Activated CD4-positive, alpha-beta T cell treated with anti-CD3 and anti-CD28 coated beads, Interleukin-2, amount 10 ng/mL, durations not matched to agents 7 days and 5 days (primary cell): ENCODE measurements at regions not wholly inside any gene's neighbourhood (a gene's known extent, or its start where the extent isn't known, plus 50 kb on each side); places are given as distances from the start of the nearest gene placed in this dataset.
"Not testable (repeated sequence)": the region's sequence is repeated elsewhere in the genome, so short reads cannot be mapped to it uniquely, and the experiment has no call there.

Experiments used
- CTCF ChIA-PET: fragments of 350-600 bp; sonication (Branson Sonifier 250); formaldehyde crosslinking; loops from one replicate; lab custom pipeline; 2021; ENCODE audit warnings: antibody characterized with exemption; lab: Charles Lee
- POLR2A ChIA-PET: fragments of 350-600 bp; sonication (Branson Sonifier 250); formaldehyde crosslinking; loops from one replicate; lab custom pipeline; 2021; ENCODE audit warnings: antibody characterized with exemption; lab: Charles Lee
- DNase-seq: peaks from one replicate; pipeline ENCODE4 v3.0.0-alpha.2; 2020
- H3K27ac Mint-ChIP-seq: one replicate; pipeline ENCODE4 v1.8.0; 2021; ENCODE audit warnings: mild to moderate bottlenecking, moderate library complexity, mixed read lengths
- H3K27me3 Mint-ChIP-seq: one replicate; pipeline ENCODE4 v1.8.0; 2021; ENCODE audit warnings: mixed read lengths
- H3K36me3 Mint-ChIP-seq: one replicate; pipeline ENCODE4 v1.8.0; 2021; ENCODE audit warnings: low read depth, mixed read lengths
- H3K4me1 Mint-ChIP-seq: one replicate; pipeline ENCODE4 v1.8.0; 2021; ENCODE audit warnings: mixed read lengths
- H3K4me3 Mint-ChIP-seq: one replicate; pipeline ENCODE4 v1.8.0; 2021; ENCODE audit warnings: mild to moderate bottlenecking, moderate library complexity, mixed read lengths
- H3K9me3 Mint-ChIP-seq: one replicate; pipeline ENCODE4 v1.8.0; 2021; ENCODE audit warnings: mixed read lengths

GRCh38 chr5:21336478-21336877, 1348.5 kb upstream of the CDH18 start:
- POLR2A ChIA-PET, H3K27me3 Mint-ChIP-seq, CTCF ChIA-PET, H3K27ac Mint-ChIP-seq, H3K4me1 Mint-ChIP-seq, H3K4me3 Mint-ChIP-seq, DNase-seq, H3K36me3 Mint-ChIP-seq, H3K9me3 Mint-ChIP-seq: not testable (repeated sequence)

GRCh38 chr5:21315376-21315775, 1327.4 kb upstream of the CDH18 start:
- H3K36me3 Mint-ChIP-seq, POLR2A ChIA-PET, CTCF ChIA-PET, H3K27ac Mint-ChIP-seq, H3K9me3 Mint-ChIP-seq, H3K4me1 Mint-ChIP-seq, DNase-seq, H3K27me3 Mint-ChIP-seq, H3K4me3 Mint-ChIP-seq: not testable (repeated sequence)

GRCh38 chr5:21301205-21301604, 1313.2 kb upstream of the CDH18 start:
- CTCF ChIA-PET, DNase-seq, H3K4me1 Mint-ChIP-seq, POLR2A ChIA-PET, H3K27me3 Mint-ChIP-seq, H3K36me3 Mint-ChIP-seq, H3K27ac Mint-ChIP-seq, H3K4me3 Mint-ChIP-seq, H3K9me3 Mint-ChIP-seq: not testable (repeated sequence)

GRCh38 chr5:21274361-21274760, 1286.4 kb upstream of the CDH18 start:
- CTCF ChIA-PET, H3K9me3 Mint-ChIP-seq, H3K4me3 Mint-ChIP-seq, H3K4me1 Mint-ChIP-seq, POLR2A ChIA-PET, H3K27ac Mint-ChIP-seq, H3K36me3 Mint-ChIP-seq, H3K27me3 Mint-ChIP-seq, DNase-seq: not testable (repeated sequence)

- H3K36me3 Mint-ChIP-seq = no peaks in the 10 kb centered on the region
- no peak overlapping the region for H3K27ac Mint-ChIP-seq
- H3K27me3 Mint-ChIP-seq = no peaks in the 10 kb centered on the region
- no peak overlapping the region for H3K4me3 Mint-ChIP-seq
- ChIA-PET POLR2A (no interaction called here), CTCF (no interaction called here)
- H3K9me3 Mint-ChIP-seq = no peaks in the 10 kb centered on the region
- no peak for DNase-seq
- H3K4me1 Mint-ChIP-seq = no peaks in the 10 kb centered on the region
Observed at GRCh38 chr5:21263361-21263760, 1275.4 kb upstream of the CDH18 start.

- H3K27ac Mint-ChIP-seq = no peak overlapping the region
- CTCF ChIA-PET = no interaction called here
- H3K36me3 Mint-ChIP-seq = no peaks in the 10 kb centered on the region
- DNase-seq = no peak
- POLR2A ChIA-PET = no interaction called here
- no peak overlapping the region for H3K4me3 Mint-ChIP-seq
- no peaks in the 10 kb centered on the region for H3K4me1 Mint-ChIP-seq
- peaks cover 14% of the 10 kb centered on the region for H3K9me3 Mint-ChIP-seq
- H3K27me3 Mint-ChIP-seq = no peaks in the 10 kb centered on the region
Observed at GRCh38 chr5:21254161-21254560, 1266.2 kb upstream of the CDH18 start.

GRCh38 chr5:21244982-21245381, 1257.0 kb upstream of the CDH18 start:
- H3K27me3 Mint-ChIP-seq = no peaks in the 10 kb centered on the region
- H3K36me3 Mint-ChIP-seq = no peaks in the 10 kb centered on the region
- H3K9me3 Mint-ChIP-seq = no peaks in the 10 kb centered on the region
- POLR2A ChIA-PET = no interaction called here
- H3K4me1 Mint-ChIP-seq = no peaks in the 10 kb centered on the region
- DNase-seq = no peak
- no peak overlapping the region for H3K4me3 Mint-ChIP-seq
- no peak overlapping the region for H3K27ac Mint-ChIP-seq
- CTCF ChIA-PET = no interaction called here

GRCh38 chr5:21238786-21239185, 1250.8 kb upstream of the CDH18 start:
- Mint-ChIP-seq H3K4me1 (no peaks in the 10 kb centered on the region), H3K27me3 (no peaks in the 10 kb centered on the region), H3K27ac (no peak overlapping the region), H3K36me3 (no peaks in the 10 kb centered on the region), H3K4me3 (no peak overlapping the region), H3K9me3 (peaks cover 3% of the 10 kb centered on the region)
- DNase-seq = no peak
- CTCF ChIA-PET = no interaction called here
- POLR2A ChIA-PET = no interaction called here

GRCh38 chr5:21237461-21237860, 1249.5 kb upstream of the CDH18 start:
- DNase-seq = no peak
- Mint-ChIP-seq H3K27me3 (no peaks in the 10 kb centered on the region), H3K27ac (no peak overlapping the region), H3K4me1 (no peaks in the 10 kb centered on the region), H3K4me3 (no peak overlapping the region), H3K9me3 (peaks cover 3% of the 10 kb centered on the region), H3K36me3 (no peaks in the 10 kb centered on the region)
- ChIA-PET POLR2A (no interaction called here), CTCF (no interaction called here)

- DNase-seq = no peak
- POLR2A ChIA-PET = no interaction called here
- Mint-ChIP-seq H3K36me3 (no peaks in the 10 kb centered on the region), H3K27ac (no peak overlapping the region), H3K9me3 (peaks cover 3% of the 10 kb centered on the region), H3K27me3 (no peaks in the 10 kb centered on the region), H3K4me1 (no peaks in the 10 kb centered on the region), H3K4me3 (no peak overlapping the region)
- CTCF ChIA-PET = no interaction called here
Observed at GRCh38 chr5:21236971-21237427, 1249.0 kb upstream of the CDH18 start.

- Mint-ChIP-seq H3K36me3 (no peaks in the 10 kb centered on the region), H3K4me3 (no peak overlapping the region), H3K27me3 (no peaks in the 10 kb centered on the region), H3K4me1 (no peaks in the 10 kb centered on the region), H3K9me3 (peaks cover 3% of the 10 kb centered on the region), H3K27ac (no peak overlapping the region)
- CTCF ChIA-PET = no interaction called here
- POLR2A ChIA-PET = no interaction called here
- DNase-seq = no peak
Observed at GRCh38 chr5:21236104-21236503, 1248.1 kb upstream of the CDH18 start.

GRCh38 chr5:21225223-21226064, 1237.4 kb upstream of the CDH18 start:
- Mint-ChIP-seq H3K27me3 (no peaks in the 10 kb centered on the region), H3K36me3 (no peaks in the 10 kb centered on the region), H3K4me1 (no peaks in the 10 kb centered on the region), H3K4me3 (no peak overlapping the region), H3K9me3 (peaks cover 2% of the 10 kb centered on the region), H3K27ac (no peak overlapping the region)
- ChIA-PET POLR2A (no interaction called here), CTCF (no interaction called here)
- DNase-seq = no peak

- ChIA-PET CTCF (no interaction called here), POLR2A (no interaction called here)
- no peak overlapping the region for H3K4me3 Mint-ChIP-seq
- no peaks in the 10 kb centered on the region for H3K27me3 Mint-ChIP-seq
- no peaks in the 10 kb centered on the region for H3K9me3 Mint-ChIP-seq
- no peak overlapping the region for H3K27ac Mint-ChIP-seq
- H3K36me3 Mint-ChIP-seq = no peaks in the 10 kb centered on the region
- no peaks in the 10 kb centered on the region for H3K4me1 Mint-ChIP-seq
- no peak for DNase-seq
Observed at GRCh38 chr5:21221616-21222015, 1233.6 kb upstream of the CDH18 start.

GRCh38 chr5:21219966-21220365, 1232.0 kb upstream of the CDH18 start:
- ChIA-PET CTCF (no interaction called here), POLR2A (no interaction called here)
- no peaks in the 10 kb centered on the region for H3K9me3 Mint-ChIP-seq
- H3K4me1 Mint-ChIP-seq = no peaks in the 10 kb centered on the region
- H3K27me3 Mint-ChIP-seq = no peaks in the 10 kb centered on the region
- H3K36me3 Mint-ChIP-seq = no peaks in the 10 kb centered on the region
- H3K27ac Mint-ChIP-seq = no peak overlapping the region
- H3K4me3 Mint-ChIP-seq = no peak overlapping the region
- DNase-seq = no peak
